ENCODE measurements at regions not wholly inside any gene's neighbourhood (a gene's known extent, or its start where the extent isn't known, plus 50 kb on each side); places are given as distances from the start of the nearest gene placed in this dataset.

DNA sequence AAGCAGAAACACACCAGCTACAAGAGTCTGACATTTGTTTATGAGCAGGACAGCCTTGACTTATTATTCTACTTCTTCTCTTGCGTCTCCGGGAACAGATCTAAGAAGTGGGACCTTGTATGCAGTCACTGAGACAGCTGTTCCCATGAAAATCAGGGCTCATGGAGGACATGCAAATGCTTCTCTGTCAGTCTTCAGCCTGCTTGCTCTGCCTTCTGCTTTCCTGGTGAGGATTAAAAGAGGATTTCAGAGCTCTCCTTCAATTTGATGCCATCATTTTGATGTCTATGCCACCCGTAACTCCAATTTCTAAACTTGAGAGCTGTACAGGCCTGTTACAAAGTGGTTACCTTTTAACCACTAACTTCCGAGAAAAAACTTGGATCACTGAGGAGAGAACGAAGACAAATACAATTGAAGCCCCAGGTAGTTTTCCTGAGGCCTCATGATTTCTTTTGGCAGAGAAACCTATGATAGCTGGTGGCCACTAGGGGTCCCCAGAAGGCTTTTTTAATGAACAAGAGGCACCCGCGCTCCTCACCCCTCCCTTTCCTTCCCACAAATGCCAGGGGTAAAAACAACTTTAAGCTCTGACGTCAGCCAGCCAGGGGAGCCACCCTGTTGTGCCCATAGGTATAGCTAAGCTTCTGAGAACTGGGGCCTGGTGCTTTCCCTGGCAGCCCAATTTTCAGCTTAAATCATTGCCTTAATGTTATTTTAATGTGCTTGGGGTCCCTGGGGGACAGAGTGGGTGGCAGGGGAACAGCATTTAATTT, 97.0 kb downstream of the DDIT4L start:
- TF ChIP-seq EZH2 (IDR thresholded peaks at IDR 0.05; ENCODE audit: insufficient read depth, poor library complexity, severe bottlenecking) (no peak), EZH2phosphoT487 (IDR thresholded peaks at IDR 0.05; ENCODE audit: insufficient read depth, low read depth) (no peak)
